Glutamatergic neuron (in vitro differentiated cells): ENCODE measurements at regions not wholly inside any gene's neighbourhood (a gene's known extent, or its start where the extent isn't known, plus 50 kb on each side); places are given as distances from the start of the nearest gene placed in this dataset.

Experiments used
- DNase-seq: peaks from one replicate; pipeline ENCODE4 v3.0.0; 2022
- H3K27ac Mint-ChIP-seq: one replicate; pipeline ENCODE4 v1.8.0; 2020; ENCODE audit warnings: mild to moderate bottlenecking, mixed read lengths, inconsistent platforms; ENCODE audit not compliant: unreplicated experiment
- H3K27me3 Mint-ChIP-seq: one replicate; pipeline ENCODE4 v1.8.0; 2020; ENCODE audit warnings: mild to moderate bottlenecking, moderate library complexity, mixed read lengths, inconsistent platforms; ENCODE audit not compliant: unreplicated experiment
- H3K36me3 Mint-ChIP-seq: one replicate; pipeline ENCODE4 v1.8.0; 2020; ENCODE audit warnings: mild to moderate bottlenecking, mixed read lengths, inconsistent platforms; ENCODE audit not compliant: unreplicated experiment
- H3K4me1 Mint-ChIP-seq: one replicate; pipeline ENCODE4 v1.8.0; 2020; ENCODE audit warnings: mild to moderate bottlenecking, low read depth, mixed read lengths, inconsistent platforms; ENCODE audit not compliant: unreplicated experiment
- H3K4me3 Mint-ChIP-seq: one replicate; pipeline ENCODE4 v1.8.0; 2020; ENCODE audit warnings: mild to moderate bottlenecking, mixed read lengths, inconsistent platforms; ENCODE audit not compliant: unreplicated experiment
- H3K9me3 Mint-ChIP-seq: one replicate; pipeline ENCODE4 v1.8.0; 2020; ENCODE audit warnings: mild to moderate bottlenecking, moderate library complexity, mixed read lengths, inconsistent platforms; ENCODE audit not compliant: unreplicated experiment
- TF ChIP-seq, protein P1 (sequence below): fragments of 200-600 bp; sonication (generic); IDR thresholded peaks from one replicate; pipeline ENCODE4 v1.5.0; 2021; ENCODE audit not compliant: partially characterized antibody, unreplicated experiment

DNA sequence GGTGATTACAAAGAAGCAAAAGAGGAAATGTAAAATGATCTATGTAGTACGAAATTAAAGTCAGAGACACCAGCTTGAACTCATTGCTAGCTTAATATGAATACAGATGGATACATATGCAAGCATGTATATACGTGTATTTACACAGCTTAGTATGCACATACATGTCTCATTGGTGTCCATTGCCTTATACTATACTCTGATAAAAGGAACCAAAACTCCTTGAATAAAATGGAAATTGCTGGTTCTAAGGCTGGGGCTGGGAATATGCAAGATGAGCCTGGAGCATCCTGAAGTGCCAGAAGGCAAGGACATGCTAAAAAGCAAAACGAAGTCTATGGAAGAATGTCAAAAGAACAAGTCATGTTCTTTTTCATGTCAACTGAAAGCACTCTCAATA lies 1424.4 kb upstream of the SLC39A10 start:
- no peak overlapping the region for H3K4me3 Mint-ChIP-seq
- H3K36me3 Mint-ChIP-seq: no peaks in the 10 kb centered on the region
- no peak overlapping the region for H3K27ac Mint-ChIP-seq
- DNase-seq: no peak
- H3K27me3 Mint-ChIP-seq: no peaks in the 10 kb centered on the region
- TF ChIP-seq, protein P1, sequence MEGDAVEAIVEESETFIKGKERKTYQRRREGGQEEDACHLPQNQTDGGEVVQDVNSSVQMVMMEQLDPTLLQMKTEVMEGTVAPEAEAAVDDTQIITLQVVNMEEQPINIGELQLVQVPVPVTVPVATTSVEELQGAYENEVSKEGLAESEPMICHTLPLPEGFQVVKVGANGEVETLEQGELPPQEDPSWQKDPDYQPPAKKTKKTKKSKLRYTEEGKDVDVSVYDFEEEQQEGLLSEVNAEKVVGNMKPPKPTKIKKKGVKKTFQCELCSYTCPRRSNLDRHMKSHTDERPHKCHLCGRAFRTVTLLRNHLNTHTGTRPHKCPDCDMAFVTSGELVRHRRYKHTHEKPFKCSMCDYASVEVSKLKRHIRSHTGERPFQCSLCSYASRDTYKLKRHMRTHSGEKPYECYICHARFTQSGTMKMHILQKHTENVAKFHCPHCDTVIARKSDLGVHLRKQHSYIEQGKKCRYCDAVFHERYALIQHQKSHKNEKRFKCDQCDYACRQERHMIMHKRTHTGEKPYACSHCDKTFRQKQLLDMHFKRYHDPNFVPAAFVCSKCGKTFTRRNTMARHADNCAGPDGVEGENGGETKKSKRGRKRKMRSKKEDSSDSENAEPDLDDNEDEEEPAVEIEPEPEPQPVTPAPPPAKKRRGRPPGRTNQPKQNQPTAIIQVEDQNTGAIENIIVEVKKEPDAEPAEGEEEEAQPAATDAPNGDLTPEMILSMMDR: no peak
- no peaks in the 10 kb centered on the region for H3K4me1 Mint-ChIP-seq
- no peaks in the 10 kb centered on the region for H3K9me3 Mint-ChIP-seq

DNA sequence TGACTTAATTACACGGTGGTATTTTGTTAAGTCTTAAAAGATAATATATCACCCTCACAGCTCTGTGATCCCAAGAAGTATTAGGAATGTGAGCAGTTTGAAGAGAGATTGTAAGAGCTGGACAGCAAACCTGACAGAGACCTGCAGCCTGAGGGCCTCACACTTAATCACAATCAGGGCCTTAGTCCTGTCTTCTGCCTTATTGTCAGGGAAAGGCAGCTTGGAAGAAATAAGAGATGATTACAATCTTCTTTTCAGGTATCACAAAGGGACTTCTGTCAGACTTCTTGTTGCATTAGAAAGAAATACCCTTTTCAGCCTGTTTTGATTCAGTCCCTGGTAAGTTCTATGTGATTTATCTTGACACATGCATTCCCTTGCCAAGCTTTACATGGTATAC lies 1433.8 kb upstream of the SLC39A10 start:
- Mint-ChIP-seq H3K4me1 (no peaks in the 10 kb centered on the region), H3K9me3 (no peaks in the 10 kb centered on the region), H3K27me3 (no peaks in the 10 kb centered on the region), H3K36me3 (no peaks in the 10 kb centered on the region), H3K27ac (no peak overlapping the region), H3K4me3 (no peak overlapping the region)
- DNase-seq: no peak
- TF ChIP-seq, protein P1: no peak

DNA sequence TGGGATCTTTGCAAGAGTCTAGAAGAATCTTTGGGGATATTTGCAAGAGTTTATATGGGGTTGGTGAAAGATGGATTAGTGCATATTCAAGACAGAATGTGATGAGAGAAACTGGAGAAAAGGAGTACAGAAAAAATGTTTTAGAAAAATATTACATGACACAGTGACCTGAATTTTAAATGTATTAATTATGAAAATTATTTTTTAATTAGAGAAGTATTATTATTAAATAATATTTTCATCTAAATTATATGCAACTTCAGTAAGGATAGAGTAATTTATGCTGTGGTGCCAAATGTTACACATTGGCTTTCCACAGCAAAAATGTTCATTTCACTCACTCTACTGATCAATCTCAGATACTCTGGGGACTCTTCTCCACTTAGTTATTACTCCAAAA lies 1442.8 kb upstream of the SLC39A10 start:
- no peaks in the 10 kb centered on the region for H3K9me3 Mint-ChIP-seq
- H3K36me3 Mint-ChIP-seq: no peaks in the 10 kb centered on the region
- no peaks in the 10 kb centered on the region for H3K4me1 Mint-ChIP-seq
- TF ChIP-seq, protein P1: no peak
- no peak overlapping the region for H3K4me3 Mint-ChIP-seq
- no peak for DNase-seq
- H3K27me3 Mint-ChIP-seq: no peaks in the 10 kb centered on the region
- no peak overlapping the region for H3K27ac Mint-ChIP-seq

DNA sequence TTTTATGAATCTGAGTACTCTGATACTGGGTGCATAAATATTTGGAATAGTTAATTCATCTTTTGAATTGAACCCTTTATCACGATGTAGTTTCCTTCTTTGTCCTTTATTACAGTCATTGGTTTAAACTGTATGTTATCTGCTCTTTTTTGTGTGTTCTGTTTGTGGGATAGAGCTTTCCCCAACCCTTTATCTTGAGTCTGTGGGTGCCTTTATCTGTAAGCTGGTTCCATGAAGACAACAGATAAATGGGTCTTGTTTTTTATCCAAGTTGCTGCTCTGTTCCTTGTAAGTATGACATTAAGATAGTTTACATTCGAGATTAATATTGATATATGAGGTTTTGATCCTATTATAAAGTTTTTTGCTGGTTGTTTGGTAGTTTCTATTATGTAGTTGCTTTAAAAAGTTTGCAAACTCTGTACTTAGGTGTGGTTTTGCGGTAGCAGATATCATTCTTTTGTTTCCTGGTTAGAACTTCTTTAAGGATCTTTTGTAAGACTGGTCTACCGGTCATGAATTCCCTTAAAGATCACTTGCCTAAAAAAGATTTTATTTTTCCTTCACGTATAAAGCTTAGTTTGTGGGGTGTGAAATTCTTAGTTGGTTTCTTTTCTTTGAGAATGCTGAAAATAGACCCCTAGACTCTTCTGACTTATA lies 1451.3 kb upstream of the SLC39A10 start:
- H3K9me3 Mint-ChIP-seq: no peaks in the 10 kb centered on the region
- H3K36me3 Mint-ChIP-seq: no peaks in the 10 kb centered on the region
- TF ChIP-seq, protein P1: no peak
- H3K4me3 Mint-ChIP-seq: no peak overlapping the region
- no peak for DNase-seq
- H3K27ac Mint-ChIP-seq: no peak overlapping the region
- no peaks in the 10 kb centered on the region for H3K4me1 Mint-ChIP-seq
- H3K27me3 Mint-ChIP-seq: no peaks in the 10 kb centered on the region

DNA sequence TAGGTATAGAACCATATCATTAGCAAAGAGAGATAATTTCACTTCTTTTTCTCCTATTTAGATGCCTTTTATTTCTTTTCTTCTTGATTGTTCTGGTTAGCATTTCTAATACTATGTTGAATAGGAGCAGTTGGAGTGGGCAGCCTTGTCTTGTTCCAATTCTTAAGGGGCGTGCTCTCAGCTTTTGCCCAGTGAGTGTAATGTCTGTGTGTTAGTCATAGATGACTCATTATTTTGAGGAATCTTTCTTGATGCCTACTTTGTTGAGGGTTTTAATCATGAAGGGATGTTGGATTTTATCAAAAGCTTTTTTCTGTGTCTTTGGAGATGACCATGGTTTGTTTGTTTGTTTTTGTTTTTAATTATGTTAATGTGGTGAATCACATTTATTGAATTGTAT lies 1453.1 kb upstream of the SLC39A10 start:
- no peaks in the 10 kb centered on the region for H3K27me3 Mint-ChIP-seq
- no peak overlapping the region for H3K4me3 Mint-ChIP-seq
- no peak for DNase-seq
- TF ChIP-seq, protein P1: no peak
- H3K36me3 Mint-ChIP-seq: no peaks in the 10 kb centered on the region
- H3K9me3 Mint-ChIP-seq: no peaks in the 10 kb centered on the region
- H3K27ac Mint-ChIP-seq: no peak overlapping the region
- H3K4me1 Mint-ChIP-seq: no peaks in the 10 kb centered on the region
